BE2C (cell line): ENCODE measurements at regions not wholly inside any gene's neighbourhood (a gene's known extent, or its start where the extent isn't known, plus 50 kb on each side); places are given as distances from the start of the nearest gene placed in this dataset.

Experiments used
- DNase-seq: peaks from one replicate; pipeline ENCODE4 v3.0.0-alpha.2; 2020
- H3K27me3 ChIP-seq: fragments of 250-450 bp; sonication (Bioruptor Pico); 2 replicates; pipeline ENCODE4 v1.5.1; 2020; ENCODE audit warnings: mild to moderate bottlenecking
- H3K36me3 ChIP-seq: fragments of 250-450 bp; sonication (Bioruptor Pico); 2 replicates; pipeline ENCODE4 v1.5.1; 2020; ENCODE audit warnings: mild to moderate bottlenecking
- H3K4me1 ChIP-seq: fragments of 250-450 bp; sonication (Bioruptor Pico); 2 replicates; pipeline ENCODE4 v1.5.1; 2020
- H3K4me3 ChIP-seq: 2 replicates; pipeline ENCODE4 v1.5.1; 2011; ENCODE audit warnings: low read depth, low read length
- H3K9me3 ChIP-seq: fragments of 250-450 bp; sonication (Bioruptor Pico); 2 replicates; pipeline ENCODE4 v1.5.1; 2020
- CTCF ChIP-seq: IDR thresholded peaks from 2 replicates; pipeline ENCODE4 v1.5.1; 2012; ENCODE audit warnings: mild to moderate bottlenecking, low read depth, low read length

- TF ChIP-seq CTCF = no peak
- DNase-seq = no peak
These were observed 212.3 kb downstream of the ERMARD start for GRCh38 chr6:169963581-169964297.

GRCh38 chr6:169962604-169963469 is 211.4 kb downstream of the ERMARD start:
- no peaks in the 10 kb centered on the region for H3K4me1 ChIP-seq
- TF ChIP-seq CTCF = no peak
- no peaks in the 10 kb centered on the region for H3K36me3 ChIP-seq
- no peaks in the 10 kb centered on the region for H3K27me3 ChIP-seq
- H3K9me3 ChIP-seq = no peaks in the 10 kb centered on the region
- DNase-seq = no peak
- no peak overlapping the region for H3K4me3 ChIP-seq

More at GRCh38 chr6:169963581-169964297, 212.3 kb downstream of the ERMARD start:
- no peaks in the 10 kb centered on the region for H3K36me3 ChIP-seq
- H3K9me3 ChIP-seq = no peaks in the 10 kb centered on the region
- H3K27me3 ChIP-seq = no peaks in the 10 kb centered on the region
- H3K4me3 ChIP-seq = no peak overlapping the region
- no peaks in the 10 kb centered on the region for H3K4me1 ChIP-seq

GRCh38 chr6:169961772-169962561 is 210.5 kb downstream of the ERMARD start:
- H3K27me3 ChIP-seq = no peaks in the 10 kb centered on the region
- DNase-seq = no peak
- TF ChIP-seq CTCF = no peak
- no peak overlapping the region for H3K4me3 ChIP-seq
- H3K9me3 ChIP-seq = no peaks in the 10 kb centered on the region
- no peaks in the 10 kb centered on the region for H3K4me1 ChIP-seq
- no peaks in the 10 kb centered on the region for H3K36me3 ChIP-seq

- no peak for TF ChIP-seq CTCF
- Histone ChIP-seq H3K9me3 (no peaks in the 10 kb centered on the region), H3K4me3 (no peak overlapping the region)
These were observed 209.6 kb downstream of the ERMARD start for GRCh38 chr6:169960886-169961611.

GRCh38 chr6:169960521-169960885 is 209.1 kb downstream of the ERMARD start:
- Histone ChIP-seq H3K4me3 (no peak overlapping the region), H3K36me3 (no peaks in the 10 kb centered on the region), H3K4me1 (no peaks in the 10 kb centered on the region), H3K27me3 (no peaks in the 10 kb centered on the region), H3K9me3 (no peaks in the 10 kb centered on the region)
- DNase-seq = no peak
- no peak for TF ChIP-seq CTCF

More at GRCh38 chr6:169960886-169961611, 209.6 kb downstream of the ERMARD start:
- H3K36me3 ChIP-seq = no peaks in the 10 kb centered on the region
- H3K27me3 ChIP-seq = no peaks in the 10 kb centered on the region
- no peaks in the 10 kb centered on the region for H3K4me1 ChIP-seq
- DNase-seq = no peak
